SK-N-SH treated with all-trans-retinoic acid at 6 μM for 48 hours (cell line): ENCODE measurements at regions not wholly inside any gene's neighbourhood (a gene's known extent, or its start where the extent isn't known, plus 50 kb on each side); places are given as distances from the start of the nearest gene placed in this dataset.

Source experiments
- ATAC-seq: fragments of 200-7000 bp; cut with Tn5 transposase; 3 replicates; pipeline ENCODE4 v1.9.1; 2020; ENCODE audit warnings: mild to moderate bottlenecking, moderate library complexity
- ARNTL ChIP-seq: fragments of 450-650 bp; formaldehyde crosslinking; IDR thresholded peaks from 2 replicates; pipeline ENCODE4 v1.5.0; 2020; ENCODE audit warnings: low read depth, mild to moderate bottlenecking, moderate library complexity, borderline replicate concordance
- BACH2 ChIP-seq: fragments of 250-450 bp; sonication (Bioruptor Pico); IDR thresholded peaks from 2 replicates; pipeline ENCODE4 v1.9.0; 2021; ENCODE audit warnings: mild to moderate bottlenecking, borderline replicate concordance
- CREB5 ChIP-seq: fragments of 250-450 bp; sonication (Bioruptor Pico); IDR thresholded peaks from 2 replicates; pipeline ENCODE4 v1.5.1; 2020; ENCODE audit warnings: low read depth, mild to moderate bottlenecking, moderate library complexity
- CSDC2 ChIP-seq: fragments of 250-450 bp; sonication (Bioruptor Pico); IDR thresholded peaks from 2 replicates; pipeline ENCODE4 v1.5.0; 2020; ENCODE audit warnings: mild to moderate bottlenecking, moderate library complexity
- CSRNP3 ChIP-seq: fragments of 250-450 bp; sonication (Bioruptor Pico); IDR thresholded peaks from 2 replicates; pipeline ENCODE4 v1.5.1; 2021; ENCODE audit warnings: mild to moderate bottlenecking, moderate library complexity
- ESRRG ChIP-seq: fragments of 250-450 bp; sonication (Bioruptor Pico); IDR thresholded peaks from 2 replicates; pipeline ENCODE4 v1.6.1; 2021; ENCODE audit warnings: mild to moderate bottlenecking
- GLIS3 ChIP-seq: fragments of 250-450 bp; sonication (Bioruptor Pico); IDR thresholded peaks from 2 replicates; pipeline ENCODE4 v1.5.0; 2020; ENCODE audit warnings: mild to moderate bottlenecking, moderate library complexity
- ISL1 ChIP-seq: fragments of 250-450 bp; sonication (Bioruptor Pico); IDR thresholded peaks from 2 replicates; pipeline ENCODE4 v2.1.2; 2022; ENCODE audit warnings: mild to moderate bottlenecking, moderate library complexity
- OSR1 ChIP-seq: fragments of 250-450 bp; sonication (Bioruptor Pico); IDR thresholded peaks from 2 replicates; pipeline ENCODE4 v1.8.0; 2022; ENCODE audit warnings: moderate library complexity, mild to moderate bottlenecking, inconsistent platforms
- POU6F1 ChIP-seq: fragments of 250-450 bp; sonication (Bioruptor Pico); IDR thresholded peaks from 2 replicates; pipeline ENCODE4 v1.8.0; 2021; ENCODE audit warnings: low read depth, mild to moderate bottlenecking, moderate library complexity, borderline replicate concordance
- PPARA ChIP-seq: fragments of 250-450 bp; sonication (Bioruptor Pico); IDR thresholded peaks from 2 replicates; pipeline ENCODE4 v1.5.0; 2020; ENCODE audit warnings: mild to moderate bottlenecking, borderline replicate concordance
- RARB ChIP-seq: fragments of 250-450 bp; sonication (Bioruptor Pico); IDR thresholded peaks from 2 replicates; pipeline ENCODE4 v1.8.0; 2021; ENCODE audit warnings: mild to moderate bottlenecking, moderate library complexity
- SNAI2 ChIP-seq: fragments of 250-450 bp; sonication (Bioruptor Pico); IDR thresholded peaks from 2 replicates; pipeline ENCODE4 v1.5.0; 2020; ENCODE audit warnings: mild to moderate bottlenecking, moderate library complexity
- TCF4 ChIP-seq: fragments of 250-450 bp; sonication (Bioruptor Pico); IDR thresholded peaks from 2 replicates; pipeline ENCODE4 v1.8.0; 2021; ENCODE audit warnings: mild to moderate bottlenecking, moderate library complexity, borderline replicate concordance
- TOX ChIP-seq: fragments of 250-450 bp; sonication (Bioruptor Pico); IDR thresholded peaks from 2 replicates; pipeline ENCODE4 v1.8.0; 2021; ENCODE audit warnings: mild to moderate bottlenecking, moderate library complexity, borderline replicate concordance
- TSHZ2 ChIP-seq: fragments of 250-450 bp; sonication (Bioruptor Pico); IDR thresholded peaks from 2 replicates; pipeline ENCODE4 v1.5.0; 2020; ENCODE audit warnings: mild to moderate bottlenecking, moderate library complexity
- ZC3H10 ChIP-seq: fragments of 250-450 bp; sonication (Bioruptor Pico); IDR thresholded peaks from 2 replicates; pipeline ENCODE4 v1.5.1; 2021; ENCODE audit warnings: mild to moderate bottlenecking, moderate library complexity
- ZFP3 ChIP-seq: fragments of 250-450 bp; sonication (Bioruptor Pico); IDR thresholded peaks from 2 replicates; pipeline ENCODE4 v1.5.0; 2020; ENCODE audit warnings: mild to moderate bottlenecking, moderate library complexity
- ZNF565 ChIP-seq: fragments of 450-650 bp; formaldehyde crosslinking; conservative IDR thresholded peaks from 2 replicates; pipeline ENCODE4 v1.5.0; 2020; ENCODE audit warnings: low read depth, mild to moderate bottlenecking, moderate library complexity
- ZNF70 ChIP-seq: fragments of 450-650 bp; formaldehyde crosslinking; IDR thresholded peaks from 2 replicates; pipeline ENCODE4 v1.5.0; 2020; ENCODE audit warnings: mild to moderate bottlenecking, moderate library complexity
- ZNF8 ChIP-seq: fragments of 450-650 bp; formaldehyde crosslinking; IDR thresholded peaks from 2 replicates; pipeline ENCODE4 v1.5.0; 2020; ENCODE audit warnings: mild to moderate bottlenecking, moderate library complexity

- no peak for ATAC-seq
- no peak for TF ChIP-seq BACH2 (CRISPR knock-in tag)
These were observed 152.8 kb upstream of the CTAGE1 start for GRCh38 chr18:22570492-22570891.

- TF ChIP-seq CSDC2 (no peak), RARB (CRISPR knock-in tag) (no peak), TCF4 (CRISPR knock-in tag) (no peak), TOX (CRISPR knock-in tag) (no peak), ZFP3 (no peak), ARNTL (no peak), ESRRG (no peak), TSHZ2 (CRISPR knock-in tag) (no peak), GLIS3 (CRISPR knock-in tag) (no peak), ZNF70 (no peak), OSR1 (no peak)
- no peak for ATAC-seq
These were observed 154.6 kb upstream of the CTAGE1 start for GRCh38 chr18:22572341-22572740.

GRCh38 chr18:22579271-22579670 is 161.6 kb upstream of the CTAGE1 start:
- ATAC-seq, result no peak
- no peak for TF ChIP-seq ZNF8 (CRISPR knock-in tag)
- TF ChIP-seq BACH2 (CRISPR knock-in tag), result no peak
- TF ChIP-seq ZFP3, result no peak
- no peak for TF ChIP-seq TOX (CRISPR knock-in tag)
- no peak for TF ChIP-seq ZC3H10 (CRISPR knock-in tag)

GRCh38 chr18:22585333-22585732 is 167.6 kb upstream of the CTAGE1 start:
- no peak for ATAC-seq
- TF ChIP-seq POU6F1 (CRISPR knock-in tag) (no peak), ZNF565 (CRISPR knock-in tag) (no peak), GLIS3 (CRISPR knock-in tag) (no peak), CSDC2 (no peak), ZNF8 (CRISPR knock-in tag) (no peak), SNAI2 (CRISPR knock-in tag) (no peak), OSR1 (no peak), PPARA (CRISPR knock-in tag) (no peak), RARB (CRISPR knock-in tag) (no peak), ZC3H10 (CRISPR knock-in tag) (no peak), ISL1 (CRISPR knock-in tag) (no peak), BACH2 (CRISPR knock-in tag) (no peak), TSHZ2 (CRISPR knock-in tag) (no peak), CSRNP3 (CRISPR knock-in tag) (no peak), CREB5 (CRISPR knock-in tag) (no peak), ESRRG (no peak), TCF4 (CRISPR knock-in tag) (no peak)
